Upper lobe of right lung (tissue), 1 donor: ENCODE measurements at regions not wholly inside any gene's neighbourhood (a gene's known extent, or its start where the extent isn't known, plus 50 kb on each side); places are given as distances from the start of the nearest gene placed in this dataset.

Experiments
- ATAC-seq: fragments of 200-7000 bp; cut with Tn5 transposase; one replicate; pipeline ENCODE4 v1.9.1; 2020; ENCODE audit warnings: mild to moderate bottlenecking, moderate library complexity
- DNase-seq: peaks from one replicate; pipeline ENCODE4 v3.0.0-alpha.2; 2020
- H3K27ac ChIP-seq: fragments of 200-600 bp; one replicate; pipeline ENCODE4 v1.8.0; 2022
- H3K27me3 ChIP-seq: fragments of 200-600 bp; one replicate; pipeline ENCODE4 v1.8.0; 2022; ENCODE audit warnings: mild to moderate bottlenecking
- H3K36me3 ChIP-seq: fragments of 200-600 bp; one replicate; pipeline ENCODE4 v1.8.0; 2022
- H3K4me1 ChIP-seq: fragments of 200-600 bp; one replicate; pipeline ENCODE4 v1.8.0; 2022
- H3K4me3 ChIP-seq: fragments of 200-600 bp; one replicate; pipeline ENCODE4 v1.8.0; 2022; ENCODE audit warnings: mild to moderate bottlenecking
- H3K9me3 ChIP-seq: fragments of 200-600 bp; one replicate; pipeline ENCODE4 v1.8.0; 2022
- CTCF ChIP-seq: fragments of 200-600 bp; IDR thresholded peaks from one replicate; pipeline ENCODE4 v1.8.0; 2022; ENCODE audit warnings: antibody characterized with exemption
- intact Hi-C: fragments of 100-400 bp; cut with DNase I; formaldehyde crosslinking; loops from one replicate; pipeline ENCODE4 v1.11.0; 2022
- donor health status: DM: no; HTN: yes; CAD: no; lungs with severe emphysema.

DNA sequence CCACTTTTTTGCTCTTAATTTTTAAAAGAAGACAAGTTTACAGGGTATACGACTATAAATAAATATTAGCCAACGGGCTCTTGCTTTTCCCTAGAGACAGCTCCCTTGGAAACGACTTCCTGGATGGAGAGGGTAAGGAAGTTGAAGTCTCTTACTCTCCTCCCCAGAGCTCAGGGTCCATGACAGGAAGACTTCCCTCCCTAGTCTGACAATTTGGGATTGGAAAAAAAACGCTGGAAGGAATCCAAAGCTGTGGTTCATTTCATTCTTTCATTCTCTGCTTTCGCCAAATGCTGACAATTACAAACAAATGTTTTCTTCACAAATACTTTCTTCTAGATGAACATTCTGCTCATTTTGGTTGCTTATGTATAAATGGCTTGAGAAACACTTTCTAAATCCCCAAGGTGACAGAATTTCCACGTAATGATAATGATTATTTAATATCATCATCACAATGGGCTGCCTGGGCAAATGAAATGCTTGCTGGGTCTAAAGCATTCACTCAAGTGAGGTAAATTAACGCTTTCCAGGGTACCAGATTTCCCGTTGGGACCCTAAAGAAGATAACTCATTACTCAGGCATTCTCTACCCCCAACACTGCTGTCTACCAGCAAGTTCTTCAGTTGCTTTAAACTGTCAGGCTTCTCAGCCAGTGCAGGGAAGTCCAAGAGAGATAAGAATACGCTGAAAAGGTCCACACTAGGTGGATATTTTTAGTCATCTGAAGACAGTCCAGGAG, 139.8 kb upstream of the SLC30A5 start:
- TF ChIP-seq CTCF, result no peak
- DNase-seq, result no peak
- no peak overlapping the region for H3K4me3 ChIP-seq
- no peak for ATAC-seq
- intact Hi-C loops, result no loop called here
- H3K36me3 ChIP-seq, result no peaks in the 10 kb centered on the region
- H3K9me3 ChIP-seq, result no peaks in the 10 kb centered on the region
- H3K27ac ChIP-seq, result peak overlapping the region; percentile 15
- H3K4me1 ChIP-seq, result no peaks in the 10 kb centered on the region
- no peaks in the 10 kb centered on the region for H3K27me3 ChIP-seq

DNA sequence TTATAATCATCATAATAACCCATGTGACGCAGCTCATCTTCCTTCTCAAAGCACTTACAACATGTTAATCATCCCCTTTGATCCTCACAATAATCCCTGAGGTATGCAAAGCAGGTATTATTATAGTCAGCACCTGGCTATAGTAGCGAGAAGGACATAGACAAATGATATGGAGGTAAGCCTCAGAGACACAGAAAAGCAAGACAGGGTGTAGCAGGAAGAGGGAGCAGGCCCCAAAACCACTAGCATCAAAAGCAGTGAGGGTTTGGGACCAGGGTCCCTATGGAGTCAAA, 139.2 kb upstream of the SLC30A5 start:
- no peaks in the 10 kb centered on the region for H3K36me3 ChIP-seq
- peak overlapping the region; percentile 15 for H3K27ac ChIP-seq
- no peak for ATAC-seq

DNA sequence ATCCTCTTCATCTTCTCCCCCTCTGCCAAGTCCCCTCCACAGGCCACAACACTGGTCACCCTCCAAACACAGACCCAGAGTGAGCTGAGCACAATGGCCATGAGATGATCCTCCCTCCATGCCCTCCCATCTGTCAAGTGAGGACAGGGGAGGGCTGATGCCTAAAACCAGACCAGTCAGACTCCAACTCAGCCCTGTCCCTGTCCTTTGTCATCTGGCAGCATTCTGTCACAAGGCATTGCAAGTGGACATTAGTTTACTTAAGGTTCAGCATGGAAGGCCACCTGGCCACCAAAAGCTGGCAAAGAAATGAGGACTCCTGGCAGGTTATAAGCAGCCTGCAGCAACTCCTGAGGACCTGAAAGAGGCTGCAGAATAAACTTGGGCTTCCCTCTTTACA, 136.2 kb upstream of the SLC30A5 start:
- intact Hi-C loops, result no loop called here
- no peak for DNase-seq
- Histone ChIP-seq H3K36me3 (no peaks in the 10 kb centered on the region), H3K27me3 (no peaks in the 10 kb centered on the region), H3K9me3 (no peaks in the 10 kb centered on the region), H3K4me1 (no peaks in the 10 kb centered on the region), H3K4me3 (no peak overlapping the region), H3K27ac (no peak overlapping the region)
- ATAC-seq, result peak; percentile 23
- no peak for TF ChIP-seq CTCF

More for the DNA sequence above, 139.2 kb upstream of the SLC30A5 start:
- intact Hi-C loops, result no loop called here
- TF ChIP-seq CTCF, result no peak
- Histone ChIP-seq H3K9me3 (no peaks in the 10 kb centered on the region), H3K4me1 (no peaks in the 10 kb centered on the region), H3K27me3 (no peaks in the 10 kb centered on the region), H3K4me3 (no peak overlapping the region)
- DNase-seq, result no peak

DNA sequence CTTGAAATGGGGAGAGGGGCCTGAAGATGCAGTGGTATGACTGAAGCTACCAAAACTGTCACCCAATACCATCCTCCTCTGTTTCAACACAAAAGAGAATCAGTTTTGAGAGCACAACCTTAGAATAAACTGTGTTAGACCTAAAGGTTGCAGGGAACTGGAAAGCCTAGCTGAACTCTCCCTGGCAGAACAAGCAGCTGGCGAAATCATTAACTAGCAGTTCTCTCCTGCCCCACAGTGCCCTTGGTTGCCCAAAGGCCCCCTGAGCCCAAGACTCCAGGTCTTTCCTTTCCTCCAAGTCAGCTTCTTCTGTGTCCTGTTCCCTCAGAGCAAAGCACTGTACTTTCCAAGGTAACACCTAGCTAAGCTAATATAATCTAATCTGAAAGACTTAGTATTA, 135.4 kb upstream of the SLC30A5 start:
- Histone ChIP-seq H3K4me1 (no peaks in the 10 kb centered on the region), H3K36me3 (no peaks in the 10 kb centered on the region), H3K9me3 (no peaks in the 10 kb centered on the region), H3K4me3 (no peak overlapping the region), H3K27me3 (no peaks in the 10 kb centered on the region), H3K27ac (no peak overlapping the region)
- DNase-seq, result no peak
- intact Hi-C loops, result no loop called here
- no peak for ATAC-seq
- no peak for TF ChIP-seq CTCF

DNA sequence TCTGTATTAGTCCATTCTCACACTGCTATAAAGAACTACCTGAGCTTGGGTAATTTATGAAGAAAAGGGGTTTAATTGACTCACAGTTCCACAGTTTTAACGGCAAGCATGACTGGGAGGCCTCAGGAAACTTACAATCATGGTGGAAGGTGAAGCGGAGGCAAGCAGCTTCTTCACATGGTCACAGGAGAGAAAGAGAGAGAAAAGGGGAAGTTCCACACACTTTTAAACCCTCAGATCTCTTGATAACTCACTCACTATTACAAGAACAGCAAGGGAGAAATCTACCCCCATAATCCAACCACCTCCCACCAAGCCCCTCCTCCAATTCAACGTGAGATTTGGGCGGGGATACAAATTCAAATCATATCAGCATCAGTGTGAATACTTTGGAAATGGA, 133.4 kb upstream of the SLC30A5 start:
- no peak overlapping the region for H3K4me3 ChIP-seq
- H3K36me3 ChIP-seq, result no peaks in the 10 kb centered on the region
- no peak for TF ChIP-seq CTCF
- intact Hi-C loops, result no loop called here
- DNase-seq (no peak), ATAC-seq (no peak)
- no peaks in the 10 kb centered on the region for H3K27me3 ChIP-seq
- H3K4me1 ChIP-seq, result no peaks in the 10 kb centered on the region
- H3K27ac ChIP-seq, result no peak overlapping the region
- no peaks in the 10 kb centered on the region for H3K9me3 ChIP-seq

GRCh38 chr5:68960961-68961360, 132.9 kb upstream of the SLC30A5 start:
- H3K4me1 ChIP-seq, result no peaks in the 10 kb centered on the region
- no peaks in the 10 kb centered on the region for H3K36me3 ChIP-seq
- no peak overlapping the region for H3K4me3 ChIP-seq
- ATAC-seq (no peak), DNase-seq (no peak)
- TF ChIP-seq CTCF, result no peak
- H3K27ac ChIP-seq, result no peak overlapping the region
- intact Hi-C loops, result no loop called here
- no peaks in the 10 kb centered on the region for H3K27me3 ChIP-seq
- no peaks in the 10 kb centered on the region for H3K9me3 ChIP-seq
